OCI-LY7 (cell line): ENCODE measurements at regions not wholly inside any gene's neighbourhood (a gene's known extent, or its start where the extent isn't known, plus 50 kb on each side); places are given as distances from the start of the nearest gene placed in this dataset.

Experiments used
- BruUV-seq: library from RNA; stranded (reverse); fragments of 400-500 nt; replicated peaks from 2 replicates; lab custom pipeline; 2021; lab: Mats Ljungman, UMichigan
- CTCF ChIA-PET: fragments of 300-600 bp; sonication (Branson Sonifier 250); formaldehyde crosslinking; loops from one replicate; lab custom pipeline; 2022; ENCODE audit warnings: antibody characterized with exemption; ENCODE audit not compliant: unreplicated experiment; lab: Charles Lee
- POLR2A ChIA-PET: fragments of 300-600 bp; sonication (Branson Sonifier 250); formaldehyde crosslinking; loops from one replicate; lab custom pipeline; 2022; ENCODE audit warnings: antibody characterized with exemption; lab: Charles Lee
- DNase-seq: peaks from one replicate; pipeline ENCODE4 v3.0.0-alpha.2; 2015; ENCODE audit warnings: low spot score
- H2AFZ ChIP-seq: fragments of 200-600 bp; sonication (generic), shearing (Covaris generic); 2 replicates; pipeline ENCODE4 v1.6.1; 2014; ENCODE audit warnings: mild to moderate bottlenecking, antibody characterized with exemption, low read length, moderate library complexity
- H3K27ac ChIP-seq: fragments of 200-600 bp; sonication (generic); 2 replicates; pipeline ENCODE4 v1.5.1; 2014; ENCODE audit warnings: mixed run types, low read depth, mild to moderate bottlenecking, moderate library complexity, low read length, inconsistent platforms; ENCODE audit not compliant: poor library complexity, severe bottlenecking
- H3K36me3 ChIP-seq: fragments of 200-600 bp; sonication (generic); 2 replicates; pipeline ENCODE4 v1.6.1; 2014; ENCODE audit warnings: mild to moderate bottlenecking, antibody characterized with exemption, low read length, moderate library complexity, mixed read lengths; ENCODE audit not compliant: insufficient read depth
- H3K4me1 ChIP-seq: fragments of 200-600 bp; sonication (generic); 2 replicates; pipeline ENCODE4 v1.5.1; 2014; ENCODE audit warnings: mild to moderate bottlenecking, low read length; ENCODE audit not compliant: insufficient read depth, poor library complexity, severe bottlenecking
- H3K4me2 ChIP-seq: fragments of 200-600 bp; sonication (generic); 2 replicates; pipeline ENCODE4 v1.6.1; 2014; ENCODE audit warnings: mild to moderate bottlenecking, low read length
- H3K4me3 ChIP-seq: fragments of 200-600 bp; sonication (generic); 2 replicates; pipeline ENCODE4 v1.5.1; 2014; ENCODE audit warnings: mild to moderate bottlenecking, low read depth, low read length; ENCODE audit not compliant: poor library complexity, severe bottlenecking
- H3K79me2 ChIP-seq: fragments of 200-600 bp; sonication (generic); 2 replicates; pipeline ENCODE4 v1.6.1; 2016; ENCODE audit warnings: low read depth, mild to moderate bottlenecking, low read length, moderate library complexity, mixed read lengths; ENCODE audit not compliant: insufficient read depth
- H3K9me2 ChIP-seq: fragments of 200-600 bp; sonication (generic); 2 replicates; pipeline ENCODE4 v1.6.1; 2016; ENCODE audit warnings: mild to moderate bottlenecking, low read length, mixed read lengths; ENCODE audit not compliant: insufficient read depth
- H3K9me3 ChIP-seq: fragments of 200-600 bp; sonication (generic); 2 replicates; pipeline ENCODE4 v1.6.1; 2014; ENCODE audit warnings: mild to moderate bottlenecking, mixed run types, low read length, mixed read lengths
- H4K20me1 ChIP-seq: fragments of 200-600 bp; sonication (generic); 2 replicates; pipeline ENCODE4 v1.6.1; 2014; ENCODE audit warnings: mild to moderate bottlenecking, antibody characterized with exemption, low read length, moderate library complexity, mixed read lengths; ENCODE audit not compliant: insufficient read depth
- CTCF ChIP-seq: fragments of 200-600 bp; sonication (generic); conservative IDR thresholded peaks from 2 replicates; pipeline ENCODE4 v1.5.1; 2014; ENCODE audit warnings: mild to moderate bottlenecking, antibody characterized with exemption, low read length, moderate library complexity, mixed read lengths
- EZH2phosphoT487 ChIP-seq: fragments of 200-600 bp; sonication (generic); IDR thresholded peaks from 2 replicates; pipeline ENCODE4 v1.6.1; 2018; ENCODE audit warnings: low read depth, borderline replicate concordance, mild to moderate bottlenecking, mixed run types, antibody characterized with exemption, low read length, moderate library complexity, mixed read lengths
- intact Hi-C: fragments of 100-400 bp; cut with micrococcal nuclease; formaldehyde crosslinking; loops from one replicate; pipeline ENCODE4 v1.10.0; 2022; ENCODE audit not compliant: unreplicated experiment

- Histone ChIP-seq H4K20me1 (no peaks in the 10 kb centered on the region), H3K4me3 (no peak overlapping the region), H3K36me3 (no peaks in the 10 kb centered on the region), H3K9me3 (no peaks in the 10 kb centered on the region), H3K79me2 (no peaks in the 10 kb centered on the region), H3K4me1 (peaks cover 28% of the 10 kb centered on the region), H3K4me2 (peak overlapping the region; percentile 62), H2AFZ (peak overlapping the region; percentile 86; the same call in 1 of the 2 replicates), H3K9me2 (no peaks in the 10 kb centered on the region), H3K27ac (no peak overlapping the region)
- BruUV-seq = no TSS peak
- intact Hi-C loops = no loop called here
- no peak for TF ChIP-seq CTCF
- no peak for TF ChIP-seq EZH2phosphoT487
- DNase-seq = no peak
- ChIA-PET POLR2A (interaction anchor here (1.1 to 1.3 kb wide), 2 partner anchors 18 to 105 kb away, joined by 3 to 9 read pairs; no protein-coding TSS in a partner anchor), CTCF (no interaction called here)
Observed at GRCh38 chr11:123362186-123362585, 67.9 kb upstream of the GRAMD1B start.

GRCh38 chr11:123361110-123361509 lies 69.0 kb upstream of the GRAMD1B start:
- intact Hi-C loops = no loop called here
- TF ChIP-seq EZH2phosphoT487 (no peak), CTCF (no peak)
- CTCF ChIA-PET = no interaction called here
- H3K9me3 ChIP-seq = no peaks in the 10 kb centered on the region
- no peak overlapping the region for H3K4me3 ChIP-seq
- POLR2A ChIA-PET = no interaction called here
- no TSS peak for BruUV-seq
- no peak overlapping the region for H3K27ac ChIP-seq
- no peaks in the 10 kb centered on the region for H3K79me2 ChIP-seq
- no peaks in the 10 kb centered on the region for H3K36me3 ChIP-seq
- no peaks in the 10 kb centered on the region for H3K9me2 ChIP-seq
- peaks cover 28% of the 10 kb centered on the region for H3K4me1 ChIP-seq
- no peak for DNase-seq
- H3K4me2 ChIP-seq = peak overlapping the region; percentile 62; the same call in 1 of the 2 replicates
- no peak overlapping the region for H2AFZ ChIP-seq
- no peaks in the 10 kb centered on the region for H4K20me1 ChIP-seq

GRCh38 chr11:123360267-123360936 lies 69.7 kb upstream of the GRAMD1B start:
- H3K27ac ChIP-seq = no peak overlapping the region
- no peaks in the 10 kb centered on the region for H3K79me2 ChIP-seq
- no peaks in the 10 kb centered on the region for H3K9me2 ChIP-seq

More at GRCh38 chr11:123360267-123360936, 69.7 kb upstream of the GRAMD1B start:
- DNase-seq = no peak
- intact Hi-C loops = no loop called here
- no peak overlapping the region for H3K4me2 ChIP-seq
- H4K20me1 ChIP-seq = no peaks in the 10 kb centered on the region
- no peak overlapping the region for H3K4me3 ChIP-seq
- TF ChIP-seq EZH2phosphoT487 (no peak), CTCF (no peak)
- ChIA-PET POLR2A (no interaction called here), CTCF (interaction anchor here (0.5 kb wide), 1 partner anchor 548 kb away, joined by 3 read pairs; no protein-coding TSS in a partner anchor)
- no TSS peak for BruUV-seq
- H3K36me3 ChIP-seq = no peaks in the 10 kb centered on the region
- no peak overlapping the region for H2AFZ ChIP-seq
- H3K9me3 ChIP-seq = no peaks in the 10 kb centered on the region
- H3K4me1 ChIP-seq = peaks cover 28% of the 10 kb centered on the region
